ENCODE measurements at regions not wholly inside any gene's neighbourhood (a gene's known extent, or its start where the extent isn't known, plus 50 kb on each side); places are given as distances from the start of the nearest gene placed in this dataset.
A peak's percentile ranks its signal among the peaks of the same experiment; 100 is the strongest.
"Not testable (repeated sequence)": the region's sequence is repeated elsewhere in the genome, so short reads cannot be mapped to it uniquely, and the experiment has no call there.

DNA sequence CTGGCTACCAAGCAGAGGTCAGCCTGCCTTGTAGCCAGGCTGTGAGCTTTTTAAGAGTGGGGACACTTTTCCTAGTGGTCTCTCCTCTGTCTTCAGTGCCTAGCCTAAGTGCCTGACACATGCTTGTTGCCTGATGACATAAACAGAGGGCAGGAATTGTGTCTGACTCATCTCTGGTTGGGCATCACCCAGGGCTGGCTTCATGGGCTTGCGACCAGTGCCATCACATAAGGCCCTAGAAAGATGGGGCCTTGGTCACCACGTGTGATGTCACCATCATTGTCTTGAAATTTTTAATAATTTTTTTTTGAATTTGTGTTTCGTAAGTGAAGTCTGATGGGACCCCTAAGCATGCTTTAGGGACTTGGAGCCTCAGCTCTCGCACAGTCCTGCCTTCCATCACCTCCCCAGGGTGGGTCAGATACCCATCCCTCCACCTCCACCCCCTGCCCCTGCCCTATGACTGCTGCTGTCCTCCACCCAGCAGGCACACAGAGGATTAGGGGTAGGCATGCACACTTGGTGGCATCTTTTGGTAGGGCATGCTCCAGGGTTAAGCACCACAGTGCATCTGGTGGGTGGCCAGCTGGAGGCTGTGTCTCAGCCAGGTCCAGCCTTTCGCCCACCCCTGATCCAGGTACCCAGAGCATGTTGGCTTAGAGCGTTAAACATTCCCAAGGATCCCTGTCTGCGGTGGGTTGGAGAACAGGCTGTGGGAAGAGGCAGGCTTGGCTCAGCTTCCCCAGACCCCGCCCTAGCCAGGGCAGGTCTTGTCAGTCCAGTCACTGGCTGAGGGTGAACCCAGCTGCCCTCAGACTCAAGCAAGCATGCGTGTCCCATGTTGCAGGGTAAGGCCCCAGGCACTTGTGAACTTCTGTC, 80.1 kb upstream of the SH3PXD2B start:
- no peak for DNase-seq (ENCODE audit: low read depth in 6 of 9, low spot score in 9 of 9)
- H3K4me1 ChIP-seq (ENCODE audit: control insufficient read depth in 2 of 2, insufficient read depth in 2 of 2, low read length in 2 of 2), result peaks cover 0 to 3% of the 10 kb centered on the region in 2 donors
- no peaks in the 10 kb centered on the region for H3K36me3 ChIP-seq (ENCODE audit: control insufficient read depth in 2 of 2, insufficient read depth in 2 of 2, low read length in 1 of 2)
- no peak overlapping the region for H3K27ac ChIP-seq (ENCODE audit: low read depth in 1 of 2, low read length in 1 of 2)
- no peak overlapping the region for H3K4me3 ChIP-seq (ENCODE audit: low read length in 2 of 2)
- no peaks in the 10 kb centered on the region for H3K27me3 ChIP-seq (ENCODE audit: control insufficient read depth in 2 of 2, insufficient read depth in 1 of 2, low read length in 1 of 2)
- H3K9me3 ChIP-seq (ENCODE audit: control insufficient read depth in 2 of 2, insufficient read depth in 1 of 2, low read length in 1 of 2), result no peaks in the 10 kb centered on the region
- WGBS, result 95% methylated on average over 9 of the region's 9 CpGs

DNA sequence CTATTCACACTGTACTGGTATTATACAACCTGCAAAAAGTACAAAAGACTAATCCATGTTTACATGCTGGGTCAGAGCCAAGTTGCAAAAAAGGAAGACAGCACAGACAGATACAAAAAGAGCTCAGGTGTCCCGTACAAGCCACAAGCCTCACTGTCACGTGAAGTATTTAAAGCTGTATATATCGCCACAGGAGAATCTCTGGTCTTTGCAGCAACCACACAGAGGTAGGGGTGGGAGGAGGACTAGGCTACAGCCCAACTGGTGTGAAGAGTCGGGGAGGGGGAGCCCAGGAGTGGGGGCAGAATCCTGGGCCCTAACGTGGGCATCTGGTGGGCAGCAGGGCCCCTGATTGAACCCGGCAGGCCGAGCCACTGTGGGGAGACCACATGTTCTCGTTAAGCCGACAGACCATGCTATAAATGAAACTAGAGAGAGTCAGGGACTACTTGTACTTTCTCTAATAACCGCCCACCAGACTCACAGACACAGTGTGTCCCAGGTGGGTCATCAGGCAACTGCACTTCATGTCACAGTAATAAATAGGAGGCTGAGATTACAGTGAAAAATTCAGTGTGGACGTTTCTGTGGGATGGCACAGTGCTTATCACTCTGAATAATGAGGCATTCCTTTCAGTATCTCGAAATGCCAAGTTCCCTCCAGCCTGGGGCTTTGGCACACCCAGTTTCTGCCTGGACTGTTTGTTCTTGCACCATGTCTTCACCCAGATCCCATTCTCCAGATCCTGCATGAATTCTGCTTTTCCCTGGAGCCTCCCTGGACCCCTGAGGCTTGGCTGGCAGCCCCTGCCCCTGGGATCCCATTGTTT, 79.3 kb upstream of the SH3PXD2B start:
- no peaks in the 10 kb centered on the region for H3K9me3 ChIP-seq (ENCODE audit: control insufficient read depth in 2 of 2, insufficient read depth in 1 of 2, low read length in 1 of 2)
- no peak for DNase-seq (ENCODE audit: low read depth in 6 of 9, low spot score in 9 of 9)
- H3K36me3 ChIP-seq (ENCODE audit: control insufficient read depth in 2 of 2, insufficient read depth in 2 of 2, low read length in 1 of 2), result no peaks in the 10 kb centered on the region
- H3K4me1 ChIP-seq (ENCODE audit: control insufficient read depth in 2 of 2, insufficient read depth in 2 of 2, low read length in 2 of 2), result peaks cover 0 to 3% of the 10 kb centered on the region in 2 donors
- no peak overlapping the region for H3K4me3 ChIP-seq (ENCODE audit: low read length in 2 of 2)
- H3K27me3 ChIP-seq (ENCODE audit: control insufficient read depth in 2 of 2, insufficient read depth in 1 of 2, low read length in 1 of 2), result no peaks in the 10 kb centered on the region
- no peak overlapping the region for H3K27ac ChIP-seq (ENCODE audit: low read depth in 1 of 2, low read length in 1 of 2)
- 40% methylated on average over 12 of the region's 12 CpGs for WGBS

DNA sequence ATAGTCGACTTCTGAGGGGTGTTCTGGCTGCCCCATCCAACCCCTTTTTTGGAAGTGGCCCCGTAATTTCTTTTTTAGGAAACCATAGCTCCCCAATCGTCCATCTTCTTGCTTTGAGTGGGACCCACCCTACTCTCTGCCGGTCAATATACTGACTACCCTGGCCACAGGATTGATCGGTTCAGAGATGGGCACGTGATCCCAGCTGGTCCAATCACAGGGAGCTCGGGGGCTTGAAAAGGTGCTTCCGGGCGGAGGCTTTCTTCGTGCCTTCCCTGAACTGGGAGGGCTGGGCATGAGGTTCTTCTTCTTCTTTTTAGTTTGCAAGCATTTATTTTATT, 78.7 kb upstream of the SH3PXD2B start:
- Histone ChIP-seq H3K27ac (ENCODE audit: low read depth in 1 of 2, low read length in 1 of 2) (no peak overlapping the region), H3K36me3 (ENCODE audit: control insufficient read depth in 2 of 2, insufficient read depth in 2 of 2, low read length in 1 of 2) (no peaks in the 10 kb centered on the region)

DNA sequence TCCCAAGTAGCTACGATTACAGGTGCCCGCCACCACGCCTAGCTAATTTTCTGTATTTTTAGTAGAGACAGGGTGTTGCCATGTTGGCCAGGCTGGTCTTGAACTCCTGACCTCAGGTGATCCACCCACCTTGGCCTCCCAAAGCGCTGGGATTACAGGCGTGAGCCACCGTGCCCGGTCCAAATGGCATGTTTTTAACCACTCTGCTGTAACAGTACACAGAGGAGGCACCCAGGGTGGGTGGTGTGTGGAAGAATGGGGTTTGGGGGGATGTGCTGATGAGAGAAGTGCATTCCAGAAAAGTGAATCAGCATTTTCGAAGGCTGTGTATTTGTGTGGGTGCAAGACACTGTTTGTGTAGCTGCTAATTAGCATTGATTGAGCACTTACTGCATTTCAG, 78.1 kb upstream of the SH3PXD2B start:
- H3K27ac ChIP-seq (ENCODE audit: low read depth in 1 of 2, low read length in 1 of 2); H3K27me3 ChIP-seq (ENCODE audit: control insufficient read depth in 2 of 2, insufficient read depth in 1 of 2, low read length in 1 of 2); H3K9me3 ChIP-seq (ENCODE audit: control insufficient read depth in 2 of 2, insufficient read depth in 1 of 2, low read length in 1 of 2); H3K4me3 ChIP-seq (ENCODE audit: low read length in 2 of 2); DNase-seq (ENCODE audit: low read depth in 6 of 9, low spot score in 9 of 9); H3K36me3 ChIP-seq (ENCODE audit: control insufficient read depth in 2 of 2, insufficient read depth in 2 of 2, low read length in 1 of 2); H3K4me1 ChIP-seq (ENCODE audit: control insufficient read depth in 2 of 2, insufficient read depth in 2 of 2, low read length in 2 of 2): not testable (repeated sequence)
- WGBS, result 95% methylated on average over 8 of the region's 8 CpGs

More for the DNA sequence above, 78.7 kb upstream of the SH3PXD2B start:
- Histone ChIP-seq H3K9me3 (ENCODE audit: control insufficient read depth in 2 of 2, insufficient read depth in 1 of 2, low read length in 1 of 2) (no peaks in the 10 kb centered on the region), H3K4me3 (ENCODE audit: low read length in 2 of 2) (no peak overlapping the region), H3K27me3 (ENCODE audit: control insufficient read depth in 2 of 2, insufficient read depth in 1 of 2, low read length in 1 of 2) (no peaks in the 10 kb centered on the region), H3K4me1 (ENCODE audit: control insufficient read depth in 2 of 2, insufficient read depth in 2 of 2, low read length in 2 of 2) (peaks cover 0 to 3% of the 10 kb centered on the region in 2 donors)
- WGBS, result 89% methylated on average over 10 of the region's 10 CpGs
- DNase-seq (ENCODE audit: low read depth in 6 of 9, low spot score in 9 of 9), result no peak

DNA sequence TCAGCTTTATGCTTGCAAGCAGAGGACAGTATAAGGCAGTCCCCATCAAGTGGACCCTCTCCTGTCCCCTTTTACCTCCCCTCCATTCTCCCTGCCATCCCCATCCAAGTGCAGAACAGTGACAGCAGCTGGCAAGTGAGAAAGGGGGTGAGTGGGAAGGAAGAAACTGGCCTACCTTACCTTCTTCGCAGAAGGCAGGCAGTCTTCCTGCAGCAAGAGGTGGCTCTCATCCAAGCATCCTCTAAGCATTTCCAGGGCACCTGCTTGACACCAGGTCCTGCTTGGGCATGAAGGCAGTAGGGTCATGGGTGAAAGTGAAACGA, 77.3 kb upstream of the SH3PXD2B start:
- DNase-seq (ENCODE audit: low read depth in 6 of 9, low spot score in 9 of 9), result no peak
- WGBS, result 90% methylated on average over 2 of the region's 2 CpGs
- Histone ChIP-seq H3K4me3 (ENCODE audit: low read length in 2 of 2) (no peak overlapping the region), H3K27ac (ENCODE audit: low read depth in 1 of 2, low read length in 1 of 2) (no peak overlapping the region), H3K4me1 (ENCODE audit: control insufficient read depth in 2 of 2, insufficient read depth in 2 of 2, low read length in 2 of 2) (peaks cover 0 to 3% of the 10 kb centered on the region in 2 donors), H3K36me3 (ENCODE audit: control insufficient read depth in 2 of 2, insufficient read depth in 2 of 2, low read length in 1 of 2) (no peaks in the 10 kb centered on the region), H3K9me3 (ENCODE audit: control insufficient read depth in 2 of 2, insufficient read depth in 1 of 2, low read length in 1 of 2) (no peaks in the 10 kb centered on the region), H3K27me3 (ENCODE audit: control insufficient read depth in 2 of 2, insufficient read depth in 1 of 2, low read length in 1 of 2) (no peaks in the 10 kb centered on the region)

DNA sequence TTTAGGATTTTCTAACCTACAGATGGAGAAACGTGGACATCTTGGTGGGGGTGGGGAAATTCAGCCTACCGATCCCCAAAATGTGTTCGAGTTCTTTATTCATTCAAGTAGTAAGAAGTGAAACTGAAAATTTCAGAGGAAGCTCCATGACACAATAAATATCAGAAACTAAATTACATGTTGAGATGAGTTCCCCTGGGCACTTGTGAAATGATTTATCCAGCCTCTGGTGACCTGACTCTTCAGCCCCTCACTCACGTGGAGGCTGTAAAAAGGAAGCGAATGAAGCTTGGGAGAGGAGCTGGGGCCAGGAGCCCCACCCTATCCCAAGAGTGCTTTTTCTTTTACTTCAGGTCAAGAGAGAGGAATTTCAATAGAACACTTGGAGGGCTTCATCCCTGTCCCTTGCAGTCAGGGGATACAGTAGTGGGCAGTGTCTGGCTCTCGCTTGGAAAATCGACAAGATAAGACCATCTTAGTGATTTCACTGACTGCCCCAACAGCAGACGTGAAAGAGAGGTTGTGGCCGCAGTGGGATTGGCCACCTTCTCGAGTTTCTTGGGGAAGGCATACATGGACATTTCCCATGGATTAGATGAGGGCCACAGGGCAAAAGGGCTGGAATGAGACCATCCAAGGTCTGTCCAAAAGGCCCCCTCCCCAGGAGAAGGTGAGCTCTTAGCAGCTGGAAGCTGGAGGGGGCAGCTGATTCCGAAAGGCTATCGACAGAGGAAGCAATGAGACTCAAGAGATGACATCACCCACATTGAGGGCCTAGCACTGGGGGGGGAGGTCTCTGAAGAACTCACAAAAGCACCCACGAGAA, 76.8 kb upstream of the SH3PXD2B start:
- no peak overlapping the region for H3K4me3 ChIP-seq (ENCODE audit: low read length in 2 of 2)
- H3K27ac ChIP-seq (ENCODE audit: low read depth in 1 of 2, low read length in 1 of 2), result no peak overlapping the region
- peak in 1 of 9 donors; percentile 15 for DNase-seq (ENCODE audit: low read depth in 6 of 9, low spot score in 9 of 9)
- H3K9me3 ChIP-seq (ENCODE audit: control insufficient read depth in 2 of 2, insufficient read depth in 1 of 2, low read length in 1 of 2), result no peaks in the 10 kb centered on the region
- no peaks in the 10 kb centered on the region for H3K36me3 ChIP-seq (ENCODE audit: control insufficient read depth in 2 of 2, insufficient read depth in 2 of 2, low read length in 1 of 2)
- no peaks in the 10 kb centered on the region for H3K27me3 ChIP-seq (ENCODE audit: control insufficient read depth in 2 of 2, insufficient read depth in 1 of 2, low read length in 1 of 2)
- H3K4me1 ChIP-seq (ENCODE audit: control insufficient read depth in 2 of 2, insufficient read depth in 2 of 2, low read length in 2 of 2), result peaks cover 0 to 3% of the 10 kb centered on the region in 2 donors
- 91% methylated on average over 13 of the region's 13 CpGs for WGBS

DNA sequence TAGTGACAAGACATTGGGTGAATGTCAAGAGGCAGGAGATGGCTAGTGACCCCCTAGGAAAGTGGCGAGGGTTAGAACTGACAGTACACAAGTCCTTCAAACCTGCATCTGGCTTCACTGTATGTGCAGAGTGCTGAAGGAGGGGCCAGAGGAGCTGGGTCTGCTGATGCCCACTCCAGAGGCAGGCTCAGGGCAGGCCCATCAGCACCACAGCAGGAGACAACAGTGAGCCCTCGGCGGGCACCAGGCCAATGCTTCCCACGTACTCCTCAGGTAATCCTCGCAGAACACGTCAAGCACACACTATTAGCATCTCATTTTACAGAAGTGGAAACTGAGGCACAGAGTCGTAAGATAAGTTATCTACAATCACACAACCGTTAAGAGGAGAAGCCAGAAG, 76.1 kb upstream of the SH3PXD2B start:
- H3K9me3 ChIP-seq (ENCODE audit: control insufficient read depth in 2 of 2, insufficient read depth in 1 of 2, low read length in 1 of 2), result no peaks in the 10 kb centered on the region
- H3K27me3 ChIP-seq (ENCODE audit: control insufficient read depth in 2 of 2, insufficient read depth in 1 of 2, low read length in 1 of 2), result no peaks in the 10 kb centered on the region
- WGBS, result 95% methylated on average over 8 of the region's 8 CpGs
- H3K36me3 ChIP-seq (ENCODE audit: control insufficient read depth in 2 of 2, insufficient read depth in 2 of 2, low read length in 1 of 2), result no peaks in the 10 kb centered on the region
- DNase-seq (ENCODE audit: low read depth in 6 of 9, low spot score in 9 of 9), result no peak
- peaks cover 0 to 3% of the 10 kb centered on the region in 2 donors for H3K4me1 ChIP-seq (ENCODE audit: control insufficient read depth in 2 of 2, insufficient read depth in 2 of 2, low read length in 2 of 2)
- H3K27ac ChIP-seq (ENCODE audit: low read depth in 1 of 2, low read length in 1 of 2), result no peak overlapping the region
- no peak overlapping the region for H3K4me3 ChIP-seq (ENCODE audit: low read length in 2 of 2)

DNA sequence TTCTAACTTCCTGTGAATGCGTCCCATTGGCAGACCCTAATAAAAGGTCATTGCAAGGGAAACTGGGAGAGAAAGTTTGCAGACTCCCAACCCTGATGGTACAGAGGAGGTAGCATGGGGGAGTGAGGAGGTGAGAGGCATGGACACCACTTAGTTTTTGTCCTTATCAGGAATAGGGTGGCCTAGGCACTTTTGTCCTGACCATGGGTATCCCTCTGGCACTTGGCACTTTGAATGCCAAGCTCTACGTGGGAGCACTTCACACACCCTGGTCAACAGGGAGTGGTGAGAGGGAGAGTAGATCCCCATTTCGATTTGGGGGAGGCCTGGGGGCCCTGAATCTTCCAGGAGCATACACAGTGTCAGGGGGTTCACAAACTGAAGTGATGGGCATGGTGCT, 75.6 kb upstream of the SH3PXD2B start:
- Histone ChIP-seq H3K27me3 (ENCODE audit: control insufficient read depth in 2 of 2, insufficient read depth in 1 of 2, low read length in 1 of 2) (no peaks in the 10 kb centered on the region), H3K4me3 (ENCODE audit: low read length in 2 of 2) (no peak overlapping the region), H3K27ac (ENCODE audit: low read depth in 1 of 2, low read length in 1 of 2) (no peak overlapping the region), H3K36me3 (ENCODE audit: control insufficient read depth in 2 of 2, insufficient read depth in 2 of 2, low read length in 1 of 2) (no peaks in the 10 kb centered on the region), H3K9me3 (ENCODE audit: control insufficient read depth in 2 of 2, insufficient read depth in 1 of 2, low read length in 1 of 2) (no peaks in the 10 kb centered on the region), H3K4me1 (ENCODE audit: control insufficient read depth in 2 of 2, insufficient read depth in 2 of 2, low read length in 2 of 2) (peaks cover 0 to 3% of the 10 kb centered on the region in 2 donors)
- no peak for DNase-seq (ENCODE audit: low read depth in 6 of 9, low spot score in 9 of 9)
- WGBS, result 85% methylated on average over 3 of the region's 3 CpGs

DNA sequence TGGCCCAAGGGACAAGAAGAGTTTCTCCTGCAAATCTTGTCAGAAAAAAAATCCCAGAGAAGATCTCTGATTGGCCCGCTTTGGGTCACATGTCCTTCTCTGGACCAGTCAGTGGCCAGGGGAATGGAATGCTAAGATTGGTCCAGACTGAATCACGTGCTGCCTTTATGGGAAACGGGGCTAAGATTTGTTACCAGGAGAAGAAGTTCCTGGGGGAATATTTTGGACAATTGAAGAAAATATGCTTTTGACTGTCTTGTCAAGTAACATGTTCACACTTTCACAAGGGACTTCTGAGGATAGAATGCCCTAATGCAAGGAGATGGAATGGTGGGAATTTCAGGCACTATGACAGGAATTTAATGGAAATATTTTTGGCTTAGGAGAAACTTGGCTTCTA, 74.1 kb upstream of the SH3PXD2B start:
- Histone ChIP-seq H3K36me3 (ENCODE audit: control insufficient read depth in 2 of 2, insufficient read depth in 2 of 2, low read length in 1 of 2) (no peaks in the 10 kb centered on the region), H3K27ac (ENCODE audit: low read depth in 1 of 2, low read length in 1 of 2) (no peak overlapping the region), H3K27me3 (ENCODE audit: control insufficient read depth in 2 of 2, insufficient read depth in 1 of 2, low read length in 1 of 2) (no peaks in the 10 kb centered on the region), H3K4me1 (ENCODE audit: control insufficient read depth in 2 of 2, insufficient read depth in 2 of 2, low read length in 2 of 2) (peaks cover 0 to under 1% of the 10 kb centered on the region in 2 donors), H3K4me3 (ENCODE audit: low read length in 2 of 2) (no peak overlapping the region), H3K9me3 (ENCODE audit: control insufficient read depth in 2 of 2, insufficient read depth in 1 of 2, low read length in 1 of 2) (no peaks in the 10 kb centered on the region)
- WGBS, result 93% methylated on average over 3 of the region's 3 CpGs
- no peak for DNase-seq (ENCODE audit: low read depth in 6 of 9, low spot score in 9 of 9)
